ENCODE measurements at regions not wholly inside any gene's neighbourhood (a gene's known extent, or its start where the extent isn't known, plus 50 kb on each side); places are given as distances from the start of the nearest gene placed in this dataset.

GRCh38 chr7:109213081-109213480 is 643.4 kb downstream of the DNAJB9 start:
- no peak for TF ChIP-seq CTCF (IDR thresholded peaks at IDR 0.05; ENCODE audit: insufficient read depth, low read depth, low read length)
- no peak for DNase-seq (ENCODE audit: low read depth)
- H3K4me3 ChIP-seq (ENCODE audit: low read depth, low read length): no peak overlapping the region

- TF ChIP-seq CTCF (IDR thresholded peaks at IDR 0.05; ENCODE audit: insufficient read depth, low read depth, low read length): no peak
- no peak for DNase-seq (ENCODE audit: low read depth)
- H3K4me3 ChIP-seq (ENCODE audit: low read depth, low read length): no peak overlapping the region
Measured at GRCh38 chr7:109215341-109215740, 645.7 kb downstream of the DNAJB9 start.

GRCh38 chr7:109224100-109224499 is 654.4 kb downstream of the DNAJB9 start:
- H3K4me3 ChIP-seq (ENCODE audit: low read depth, low read length): no peak overlapping the region
- TF ChIP-seq CTCF (IDR thresholded peaks at IDR 0.05; ENCODE audit: insufficient read depth, low read depth, low read length): no peak
- no peak for DNase-seq (ENCODE audit: low read depth)

GRCh38 chr7:109226699-109227098 is 657.0 kb downstream of the DNAJB9 start:
- DNase-seq (ENCODE audit: low read depth): no peak
- no peak for TF ChIP-seq CTCF (IDR thresholded peaks at IDR 0.05; ENCODE audit: insufficient read depth, low read depth, low read length)
- H3K4me3 ChIP-seq (ENCODE audit: low read depth, low read length): no peak overlapping the region

GRCh38 chr7:109235316-109235715 is 665.6 kb downstream of the DNAJB9 start:
- no peak for TF ChIP-seq CTCF (IDR thresholded peaks at IDR 0.05; ENCODE audit: insufficient read depth, low read depth, low read length)
- no peak for DNase-seq (ENCODE audit: low read depth)
- no peak overlapping the region for H3K4me3 ChIP-seq (ENCODE audit: low read depth, low read length)

- no peak for DNase-seq (ENCODE audit: low read depth)
- no peak for TF ChIP-seq CTCF (IDR thresholded peaks at IDR 0.05; ENCODE audit: insufficient read depth, low read depth, low read length)
- no peak overlapping the region for H3K4me3 ChIP-seq (ENCODE audit: low read depth, low read length)
Measured at GRCh38 chr7:109246330-109247077, 676.8 kb downstream of the DNAJB9 start.
